ENCODE measurements at regions not wholly inside any gene's neighbourhood (a gene's known extent, or its start where the extent isn't known, plus 50 kb on each side); places are given as distances from the start of the nearest gene placed in this dataset.

- ATAC-seq (replicated peaks) = no peak
- Mint-ChIP-seq H3K27ac (no peak overlapping the region), H3K4me3 (no peak overlapping the region)
Observed at GRCh38 chr5:30849931-30850710, 343.4 kb upstream of the CDH6 start.

GRCh38 chr5:30846171-30846570, 347.3 kb upstream of the CDH6 start:
- ATAC-seq (replicated peaks) (no peak), DNase-seq (no peak)

More at GRCh38 chr5:30849931-30850710, 343.4 kb upstream of the CDH6 start:
- peaks cover 0 to 1% of the 10 kb centered on the region in 2 donors for H3K9me3 Mint-ChIP-seq
- no peaks in the 10 kb centered on the region for H3K36me3 Mint-ChIP-seq
- no peaks in the 10 kb centered on the region for H3K4me1 Mint-ChIP-seq
- no peaks in the 10 kb centered on the region for H3K27me3 Mint-ChIP-seq
- DNase-seq = no peak

GRCh38 chr5:30845194-30845593, 348.3 kb upstream of the CDH6 start:
- Mint-ChIP-seq H3K36me3 (no peaks in the 10 kb centered on the region), H3K9me3 (peaks cover 0 to 1% of the 10 kb centered on the region in 2 donors), H3K27me3 (no peaks in the 10 kb centered on the region), H3K4me3 (no peak overlapping the region), H3K27ac (no peak overlapping the region), H3K4me1 (no peaks in the 10 kb centered on the region)
- no peak for ATAC-seq (replicated peaks)
- DNase-seq = no peak

More at GRCh38 chr5:30846171-30846570, 347.3 kb upstream of the CDH6 start:
- Mint-ChIP-seq H3K4me3 (no peak overlapping the region), H3K9me3 (peaks cover 0 to 1% of the 10 kb centered on the region in 2 donors), H3K27me3 (no peaks in the 10 kb centered on the region), H3K27ac (no peak overlapping the region), H3K4me1 (no peaks in the 10 kb centered on the region), H3K36me3 (no peaks in the 10 kb centered on the region)

- no peak overlapping the region for H3K27ac Mint-ChIP-seq
- no peaks in the 10 kb centered on the region for H3K36me3 Mint-ChIP-seq
- DNase-seq (no peak), ATAC-seq (replicated peaks) (no peak)
- H3K4me3 Mint-ChIP-seq = no peak overlapping the region
- H3K27me3 Mint-ChIP-seq = no peaks in the 10 kb centered on the region
- H3K4me1 Mint-ChIP-seq = no peaks in the 10 kb centered on the region
- peaks cover 1 to 4% of the 10 kb centered on the region in 2 donors for H3K9me3 Mint-ChIP-seq
Observed at GRCh38 chr5:30843541-30843940, 349.9 kb upstream of the CDH6 start.

DNA sequence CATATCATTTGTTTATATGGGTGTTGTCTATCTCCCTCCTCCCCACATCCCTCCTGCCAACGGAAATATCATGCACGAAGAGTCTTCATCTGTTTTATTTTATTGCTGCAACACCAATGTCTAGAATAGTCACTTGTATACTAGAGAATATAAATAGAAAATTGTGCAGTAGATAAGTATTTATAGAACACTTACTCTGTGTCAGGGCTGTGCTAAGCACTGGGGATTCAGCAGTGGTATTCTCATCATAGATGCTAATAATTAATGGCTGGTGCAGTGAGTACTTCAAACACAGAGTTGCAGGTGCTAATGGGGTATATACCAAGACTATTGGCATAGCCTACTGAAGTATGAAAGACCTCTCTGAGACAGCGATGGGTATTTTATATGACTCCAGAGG, 353.5 kb upstream of the CDH6 start:
- Mint-ChIP-seq H3K27me3 (no peaks in the 10 kb centered on the region), H3K27ac (no peak overlapping the region), H3K4me1 (no peaks in the 10 kb centered on the region), H3K36me3 (no peaks in the 10 kb centered on the region), H3K9me3 (peaks cover 10 to 17% of the 10 kb centered on the region in 2 donors), H3K4me3 (no peak overlapping the region)
- DNase-seq (no peak), ATAC-seq (replicated peaks) (no peak)

DNA sequence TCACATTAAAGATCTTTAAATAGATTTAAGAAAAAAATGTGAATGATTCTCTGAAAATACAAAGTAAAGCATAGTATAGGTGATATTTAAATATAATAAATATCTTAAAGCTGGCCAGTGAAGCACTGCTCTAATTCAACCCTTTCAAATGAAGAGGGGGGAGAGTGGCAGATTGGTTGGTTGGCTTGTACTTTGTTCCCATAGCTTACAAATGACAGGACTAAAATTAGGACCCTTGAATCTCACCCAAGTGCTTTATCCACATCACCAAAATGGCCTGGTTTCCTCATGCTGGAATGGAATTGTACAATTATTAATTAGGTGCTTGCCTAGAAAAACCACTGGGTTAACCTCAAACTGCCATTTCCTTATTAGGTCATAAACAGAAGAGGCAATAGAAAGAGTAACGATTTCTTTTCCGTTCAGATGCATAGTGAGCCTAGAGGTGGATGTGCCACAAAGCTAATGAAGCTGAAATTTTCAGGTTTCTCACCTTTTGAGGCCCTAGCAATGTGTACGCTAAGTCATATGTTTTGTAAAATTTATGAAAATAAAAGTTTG, 354.5 kb upstream of the CDH6 start:
- no peaks in the 10 kb centered on the region for H3K27me3 Mint-ChIP-seq

DNA sequence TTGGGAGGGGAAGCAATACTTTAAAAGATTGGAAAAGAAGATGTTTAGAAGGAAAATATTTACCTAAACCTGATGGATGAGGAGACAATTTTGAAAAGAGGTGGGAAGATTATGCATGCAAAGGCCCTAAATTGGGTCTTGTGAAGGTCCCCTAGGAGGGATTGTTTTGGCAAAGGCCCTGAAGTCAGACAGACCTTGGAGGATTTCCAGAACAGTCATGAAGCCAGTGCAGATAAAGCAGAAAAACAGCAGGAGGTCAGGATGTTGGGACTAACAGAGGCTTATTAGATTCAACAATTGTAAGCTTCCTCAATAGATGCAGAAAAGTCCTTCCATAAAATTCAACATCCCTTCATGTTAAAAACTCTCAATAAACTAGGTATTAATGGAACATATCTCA, 361.0 kb upstream of the CDH6 start:
- no peaks in the 10 kb centered on the region for H3K4me1 Mint-ChIP-seq
- DNase-seq (no peak), ATAC-seq (replicated peaks) (no peak)
- no peaks in the 10 kb centered on the region for H3K36me3 Mint-ChIP-seq
- no peak overlapping the region for H3K27ac Mint-ChIP-seq
- no peak overlapping the region for H3K4me3 Mint-ChIP-seq
- no peaks in the 10 kb centered on the region for H3K27me3 Mint-ChIP-seq
- H3K9me3 Mint-ChIP-seq = peaks cover 8 to 16% of the 10 kb centered on the region in 2 donors

More for the DNA sequence above, 354.5 kb upstream of the CDH6 start:
- no peaks in the 10 kb centered on the region for H3K36me3 Mint-ChIP-seq
- DNase-seq = no peak
- H3K9me3 Mint-ChIP-seq = peaks cover 9 to 17% of the 10 kb centered on the region in 2 donors
- H3K4me3 Mint-ChIP-seq = no peak overlapping the region
- no peak for ATAC-seq (replicated peaks)
- no peak overlapping the region for H3K27ac Mint-ChIP-seq
- no peaks in the 10 kb centered on the region for H3K4me1 Mint-ChIP-seq

- no peaks in the 10 kb centered on the region for H3K27me3 Mint-ChIP-seq
- H3K27ac Mint-ChIP-seq = no peak overlapping the region
- peaks cover 7 to 17% of the 10 kb centered on the region in 2 donors for H3K9me3 Mint-ChIP-seq
- no peak for DNase-seq
- no peaks in the 10 kb centered on the region for H3K36me3 Mint-ChIP-seq
- no peak for ATAC-seq (replicated peaks)
- H3K4me3 Mint-ChIP-seq = no peak overlapping the region
- H3K4me1 Mint-ChIP-seq = no peaks in the 10 kb centered on the region
Observed at GRCh38 chr5:30831605-30832004, 361.9 kb upstream of the CDH6 start.

GRCh38 chr5:30831123-30831522, 362.4 kb upstream of the CDH6 start:
- Mint-ChIP-seq H3K4me1 (no peaks in the 10 kb centered on the region), H3K4me3 (no peak overlapping the region), H3K36me3 (no peaks in the 10 kb centered on the region), H3K27me3 (no peaks in the 10 kb centered on the region), H3K27ac (no peak overlapping the region), H3K9me3 (peaks cover 5 to 13% of the 10 kb centered on the region in 2 donors)
- DNase-seq (no peak), ATAC-seq (replicated peaks) (no peak)

DNA sequence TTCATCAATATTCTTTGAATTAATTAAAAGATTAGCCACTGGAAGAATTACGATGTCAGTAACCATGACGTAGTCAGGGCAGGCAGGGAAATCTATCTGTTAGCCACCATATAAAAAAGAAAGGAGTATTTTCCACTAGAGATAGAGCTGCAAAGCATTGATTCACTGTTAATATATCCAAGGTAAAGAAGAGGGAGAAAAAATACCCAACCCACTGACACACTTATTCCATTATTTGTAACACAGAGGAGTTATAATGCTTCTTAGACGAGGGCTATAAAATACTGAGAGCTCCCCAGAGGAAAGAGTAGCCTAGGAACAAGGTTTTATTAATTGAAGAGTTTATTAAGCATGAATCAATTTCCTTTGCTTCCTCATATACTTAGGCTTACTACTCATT, 382.2 kb upstream of the CDH6 start:
- H3K9me3 Mint-ChIP-seq = peaks cover 7 to 14% of the 10 kb centered on the region in 2 donors
- H3K27me3 Mint-ChIP-seq = no peaks in the 10 kb centered on the region
- ATAC-seq (replicated peaks) = no peak
- H3K27ac Mint-ChIP-seq = no peak overlapping the region
- no peaks in the 10 kb centered on the region for H3K36me3 Mint-ChIP-seq
- H3K4me3 Mint-ChIP-seq = no peak overlapping the region
- no peak for DNase-seq
- no peaks in the 10 kb centered on the region for H3K4me1 Mint-ChIP-seq

DNA sequence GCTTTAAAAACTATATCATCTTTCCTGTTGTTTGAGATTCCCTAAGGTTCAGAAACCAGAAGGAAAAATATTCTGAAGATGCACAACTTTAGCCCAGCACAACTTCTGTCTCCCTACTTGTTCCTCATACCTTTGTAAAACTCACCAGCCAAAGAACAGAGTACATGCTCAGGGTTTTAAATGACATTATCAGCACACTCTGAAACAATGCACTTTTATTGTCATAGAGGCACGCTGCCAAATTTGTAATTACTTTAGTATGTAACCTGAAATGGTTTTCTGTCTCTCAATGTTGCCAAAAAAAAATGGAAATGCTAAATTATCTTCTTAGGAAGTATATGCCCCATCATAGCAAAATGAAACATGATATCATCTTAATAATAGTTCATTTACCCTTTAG, 383.6 kb upstream of the CDH6 start:
- ATAC-seq (replicated peaks) (no peak), DNase-seq (no peak)
- Mint-ChIP-seq H3K4me1 (no peaks in the 10 kb centered on the region), H3K36me3 (no peaks in the 10 kb centered on the region), H3K9me3 (peaks cover 6 to 14% of the 10 kb centered on the region in 2 donors), H3K27ac (no peak overlapping the region), H3K4me3 (no peak overlapping the region), H3K27me3 (no peaks in the 10 kb centered on the region)

DNA sequence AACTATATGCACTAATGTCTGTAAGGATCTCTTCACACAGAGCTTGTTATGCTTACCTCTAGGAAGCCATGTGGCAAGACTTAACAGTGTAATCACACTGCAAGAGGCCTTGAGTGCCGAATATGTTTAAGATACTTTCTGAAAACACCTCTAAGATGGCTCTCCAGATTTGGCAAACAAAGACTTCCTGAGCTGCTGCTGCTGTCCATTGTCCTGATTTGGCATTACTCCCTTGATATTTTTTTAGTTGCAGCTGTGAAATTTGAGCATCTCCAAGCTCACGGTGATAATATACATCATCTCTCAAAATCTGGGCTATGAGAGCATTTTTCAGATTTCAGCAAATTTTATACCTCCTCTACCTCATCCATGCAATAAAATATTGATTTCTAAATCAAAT, 384.5 kb upstream of the CDH6 start:
- no peak overlapping the region for H3K27ac Mint-ChIP-seq
- DNase-seq = no peak
- H3K9me3 Mint-ChIP-seq = peaks cover 6 to 14% of the 10 kb centered on the region in 2 donors
- H3K4me1 Mint-ChIP-seq = no peaks in the 10 kb centered on the region
- H3K27me3 Mint-ChIP-seq = no peaks in the 10 kb centered on the region
- H3K36me3 Mint-ChIP-seq = no peaks in the 10 kb centered on the region
- no peak for ATAC-seq (replicated peaks)
- H3K4me3 Mint-ChIP-seq = no peak overlapping the region

- Mint-ChIP-seq H3K4me3 (no peak overlapping the region), H3K27me3 (no peaks in the 10 kb centered on the region), H3K4me1 (no peaks in the 10 kb centered on the region), H3K27ac (no peak overlapping the region), H3K36me3 (no peaks in the 10 kb centered on the region), H3K9me3 (peaks cover 8 to 14% of the 10 kb centered on the region in 2 donors)
- ATAC-seq (replicated peaks) (no peak), DNase-seq (no peak)
Observed at GRCh38 chr5:30804739-30805505, 388.6 kb upstream of the CDH6 start.

- Mint-ChIP-seq H3K9me3 (peaks cover 8 to 9% of the 10 kb centered on the region in 2 donors), H3K4me3 (no peak overlapping the region), H3K4me1 (no peaks in the 10 kb centered on the region), H3K27ac (no peak overlapping the region), H3K36me3 (no peaks in the 10 kb centered on the region), H3K27me3 (no peaks in the 10 kb centered on the region)
- no peak for DNase-seq
- ATAC-seq (replicated peaks) = no peak
Observed at GRCh38 chr5:30802961-30803705, 390.4 kb upstream of the CDH6 start.
